Lower leg skin (tissue), 4 donors: ENCODE measurements at regions not wholly inside any gene's neighbourhood (a gene's known extent, or its start where the extent isn't known, plus 50 kb on each side); places are given as distances from the start of the nearest gene placed in this dataset.
"Not testable (repeated sequence)": the region's sequence is repeated elsewhere in the genome, so short reads cannot be mapped to it uniquely, and the experiment has no call there.

Experiments used
- DNase-seq, 2 donors: peaks; one replicate each; pipeline ENCODE4 v3.0.0-alpha.2; 2019; ENCODE audit warnings: low spot score in 2 of 2
- H3K4me3 ChIP-seq: fragments of 200-600 bp; sonication (generic); 2 replicates; pipeline ENCODE4 v1.5.1; 2017; ENCODE audit warnings: mild to moderate bottlenecking, low read depth; ENCODE audit not compliant: poor library complexity, severe bottlenecking
- CTCF ChIP-seq, 3 donors: fragments of 450-650 bp; IDR thresholded peaks; one replicate each; pipeline ENCODE4 v1.5.1; 2016; ENCODE audit warnings: antibody characterized with exemption in 3 of 3, mild to moderate bottlenecking in 3 of 3, moderate library complexity in 2 of 3
- POLR2A ChIP-seq, 2 donors: fragments of 450-650 bp; IDR thresholded peaks; one replicate each; pipeline ENCODE4 v1.6.1; 2016 to 2017; ENCODE audit warnings: antibody characterized with exemption in 2 of 2, mild to moderate bottlenecking in 1 of 2, moderate library complexity in 1 of 2
- WGBS, 2 donors: methylation state at CpG; one replicate each; pipeline ENCODE4 v1.1.5; 2018; 5-methylcytosine and 5-hydroxymethylcytosine counted together
- intact Hi-C: fragments of 100-400 bp; cut with DNase I; formaldehyde crosslinking; loops from one replicate; pipeline ENCODE4 v1.15.0; 2023; ENCODE audit warnings: low total_unique reads

GRCh38 chr16:64077242-64077641 lies 1044.6 kb downstream of the CDH11 start:
- intact Hi-C loops = no loop called here
- H3K4me3 ChIP-seq = no peak overlapping the region
- no peak for DNase-seq
- TF ChIP-seq POLR2A (IDR thresholded peaks at IDR 0.05) (no peak), CTCF (IDR thresholded peaks at IDR 0.05) (no peak)
- WGBS, 2 donors = 80 to 91% methylated on average over 2 of the region's 2 CpGs

GRCh38 chr16:64074706-64075105 lies 1047.2 kb downstream of the CDH11 start:
- DNase-seq = no peak
- intact Hi-C loops = no loop called here
- no peak for TF ChIP-seq POLR2A (IDR thresholded peaks at IDR 0.05)
- no peak for TF ChIP-seq CTCF (IDR thresholded peaks at IDR 0.05)
- no peak overlapping the region for H3K4me3 ChIP-seq
- 59 to 64% methylated on average over 3 of the region's 3 CpGs for WGBS, 2 donors

- intact Hi-C loops, DNase-seq, H3K4me3 ChIP-seq: not testable (repeated sequence)
- WGBS, 2 donors = 91 to 97% methylated on average over 11 to 22 of the region's 34 CpGs
Observed at GRCh38 chr16:64072131-64072730, 1049.6 kb downstream of the CDH11 start.

- TF ChIP-seq CTCF (IDR thresholded peaks at IDR 0.05) (no peak), POLR2A (IDR thresholded peaks at IDR 0.05) (no peak)
- H3K4me3 ChIP-seq = no peak overlapping the region
- WGBS, 2 donors = 81 to 87% methylated on average over 1 of the region's 1 CpG
- no peak for DNase-seq
- intact Hi-C loops = no loop called here
Observed at GRCh38 chr16:64065523-64065922, 1056.3 kb downstream of the CDH11 start.

GRCh38 chr16:64061621-64062020 lies 1060.2 kb downstream of the CDH11 start:
- no peak overlapping the region for H3K4me3 ChIP-seq
- 46 to 95% methylated on average over 1 of the region's 1 CpG for WGBS, 2 donors
- no peak for TF ChIP-seq POLR2A (IDR thresholded peaks at IDR 0.05)
- no peak for TF ChIP-seq CTCF (IDR thresholded peaks at IDR 0.05)
- intact Hi-C loops = no loop called here
- DNase-seq = no peak

- intact Hi-C loops = no loop called here
- 85 to 90% methylated on average over 3 of the region's 3 CpGs for WGBS, 2 donors
- no peak for TF ChIP-seq POLR2A (IDR thresholded peaks at IDR 0.05)
- TF ChIP-seq CTCF (IDR thresholded peaks at IDR 0.05) = no peak
- DNase-seq = no peak
- H3K4me3 ChIP-seq = no peak overlapping the region
Observed at GRCh38 chr16:64060631-64061030, 1061.2 kb downstream of the CDH11 start.
